OCI-LY3 (cell line): ENCODE measurements at regions not wholly inside any gene's neighbourhood (a gene's known extent, or its start where the extent isn't known, plus 50 kb on each side); places are given as distances from the start of the nearest gene placed in this dataset.

Experiments used
- CTCF ChIP-seq: fragments of 200-600, 300-600 bp; sonication (generic); IDR thresholded peaks from 2 replicates; pipeline ENCODE4 v1.5.1; 2014; ENCODE audit warnings: antibody characterized with exemption, low read length, low read depth
- EZH2phosphoT487 ChIP-seq: fragments of 200-600 bp; shearing (Covaris generic); IDR thresholded peaks from 2 replicates; pipeline ENCODE4 v1.6.1; 2018; ENCODE audit warnings: antibody characterized with exemption, mixed run types, low read depth

GRCh38 chr3:110067527-110067926 is 730.2 kb upstream of the DPPA4 start:
- TF ChIP-seq EZH2phosphoT487 = no peak
- TF ChIP-seq CTCF = no peak
